Uterus (tissue), 3 donors: ENCODE measurements at regions not wholly inside any gene's neighbourhood (a gene's known extent, or its start where the extent isn't known, plus 50 kb on each side); places are given as distances from the start of the nearest gene placed in this dataset.
"Not testable (repeated sequence)": the region's sequence is repeated elsewhere in the genome, so short reads cannot be mapped to it uniquely, and the experiment has no call there.

Experiments used
- DNase-seq, 2 donors: peaks; one replicate each; pipeline ENCODE4 v3.0.0-alpha.2; 2019 to 2020
- H3K27ac ChIP-seq, 2 donors: fragments of 200-600 bp; sonication (generic); 1 replicate in 1 of 2; 2 replicates in 1 of 2; pipeline ENCODE4 v1.5.1; 2016 to 2018
- H3K27me3 ChIP-seq, 2 donors: fragments of 200-600 bp; sonication (generic); one replicate each; pipeline ENCODE4 v1.5.1; 2018 to 2019; ENCODE audit warnings: control low read depth in 1 of 2
- H3K36me3 ChIP-seq, 2 donors: fragments of 200-600 bp; sonication (generic); one replicate each; pipeline ENCODE4 v1.5.1; 2019; ENCODE audit warnings: control low read depth in 1 of 2
- H3K4me1 ChIP-seq, 2 donors: fragments of 200-600 bp; sonication (generic); one replicate each; pipeline ENCODE4 v1.5.1; 2018 to 2019; ENCODE audit warnings: control low read depth in 1 of 2
- H3K4me3 ChIP-seq, 2 donors: fragments of 200-600 bp; sonication (generic); 1 replicate in 1 of 2; 2 replicates in 1 of 2; pipeline ENCODE4 v1.5.1; 2018 to 2019; ENCODE audit warnings: mild to moderate bottlenecking in 1 of 2
- H3K9me3 ChIP-seq, 2 donors: fragments of 200-600 bp; sonication (generic); one replicate each; pipeline ENCODE4 v1.5.1; 2019; ENCODE audit warnings: control low read depth in 1 of 2
- CTCF ChIP-seq, 4 experiments: fragments of 200-600 bp in 2 of 4; fragments of 450-650 bp in 2 of 4; sonication (generic) in 2 of 4; IDR thresholded peaks; one replicate each; pipeline ENCODE4 v1.5.1; 2016 to 2019; ENCODE audit warnings: antibody characterized with exemption in 4 of 4, mild to moderate bottlenecking in 2 of 4, moderate library complexity in 1 of 4
- POLR2A ChIP-seq, 2 donors: fragments of 450-650 bp; IDR thresholded peaks; one replicate each; pipeline ENCODE4 v1.6.1; 2016; ENCODE audit warnings: antibody characterized with exemption in 2 of 2, mild to moderate bottlenecking in 1 of 2, moderate library complexity in 1 of 2
- intact Hi-C: fragments of 100-400 bp; cut with DNase I; formaldehyde crosslinking; loops from one replicate; pipeline ENCODE4 v1.15.1; 2023; ENCODE audit warnings: low total_unique reads
- donor health status: DM: yes; HTN: yes; CAD: no.

GRCh38 chr5:116961021-116961420 is 386.4 kb upstream of the SEMA6A start:
- no peak for DNase-seq

GRCh38 chr5:116959843-116960242 is 385.2 kb upstream of the SEMA6A start:
- TF ChIP-seq POLR2A (IDR thresholded peaks at IDR 0.05), result no peak
- no peak for TF ChIP-seq CTCF (IDR thresholded peaks at IDR 0.05)
- no peaks in the 10 kb centered on the region for H3K4me1 ChIP-seq
- DNase-seq, result no peak
- no peaks in the 10 kb centered on the region for H3K9me3 ChIP-seq
- intact Hi-C loops, result no loop called here
- H3K36me3 ChIP-seq, result no peaks in the 10 kb centered on the region
- H3K27me3 ChIP-seq, result no peaks in the 10 kb centered on the region
- H3K4me3 ChIP-seq, result no peak overlapping the region
- no peak overlapping the region for H3K27ac ChIP-seq

More at GRCh38 chr5:116961021-116961420, 386.4 kb upstream of the SEMA6A start:
- no peak overlapping the region for H3K27ac ChIP-seq
- H3K4me3 ChIP-seq, result no peak overlapping the region
- no peaks in the 10 kb centered on the region for H3K27me3 ChIP-seq
- H3K4me1 ChIP-seq, result no peaks in the 10 kb centered on the region
- intact Hi-C loops, result no loop called here
- no peaks in the 10 kb centered on the region for H3K9me3 ChIP-seq
- no peaks in the 10 kb centered on the region for H3K36me3 ChIP-seq
- TF ChIP-seq POLR2A (IDR thresholded peaks at IDR 0.05) (no peak), CTCF (IDR thresholded peaks at IDR 0.05) (no peak)

- Histone ChIP-seq H3K27me3 (no peaks in the 10 kb centered on the region), H3K9me3 (no peaks in the 10 kb centered on the region), H3K27ac (no peak overlapping the region), H3K4me3 (no peak overlapping the region), H3K4me1 (no peaks in the 10 kb centered on the region), H3K36me3 (no peaks in the 10 kb centered on the region)
- TF ChIP-seq POLR2A (IDR thresholded peaks at IDR 0.05), result no peak
- no peak for TF ChIP-seq CTCF (IDR thresholded peaks at IDR 0.05)
- intact Hi-C loops, result no loop called here
- no peak for DNase-seq
Measured at GRCh38 chr5:116953251-116953930, 378.8 kb upstream of the SEMA6A start.

GRCh38 chr5:116951219-116951618 is 376.6 kb upstream of the SEMA6A start:
- H3K36me3 ChIP-seq, result no peaks in the 10 kb centered on the region
- H3K4me3 ChIP-seq, result no peak overlapping the region
- TF ChIP-seq POLR2A (IDR thresholded peaks at IDR 0.05), result no peak
- intact Hi-C loops, result no loop called here
- no peak overlapping the region for H3K27ac ChIP-seq
- no peaks in the 10 kb centered on the region for H3K4me1 ChIP-seq
- no peak for DNase-seq
- H3K9me3 ChIP-seq, result no peaks in the 10 kb centered on the region
- no peaks in the 10 kb centered on the region for H3K27me3 ChIP-seq

- Histone ChIP-seq H3K4me1 (no peaks in the 10 kb centered on the region), H3K27ac (no peak overlapping the region), H3K27me3 (no peaks in the 10 kb centered on the region), H3K9me3 (no peaks in the 10 kb centered on the region), H3K4me3 (no peak overlapping the region), H3K36me3 (no peaks in the 10 kb centered on the region)
- peak in 1 of 2 donors; percentile 15 for DNase-seq
- intact Hi-C loops, result no loop called here
- TF ChIP-seq CTCF (IDR thresholded peaks at IDR 0.05) (peak in 2 of 4 experiments; percentile 10 to 38), POLR2A (IDR thresholded peaks at IDR 0.05) (no peak)
Measured at GRCh38 chr5:116947691-116948528, 373.3 kb upstream of the SEMA6A start.

- H3K36me3 ChIP-seq, intact Hi-C loops, H3K27ac ChIP-seq, H3K9me3 ChIP-seq, DNase-seq, H3K4me3 ChIP-seq, H3K4me1 ChIP-seq, H3K27me3 ChIP-seq: not testable (repeated sequence)
Measured at GRCh38 chr5:116945613-116946382, 371.2 kb upstream of the SEMA6A start.
